Small intestine (tissue), 7 donors: ENCODE measurements at regions not wholly inside any gene's neighbourhood (a gene's known extent, or its start where the extent isn't known, plus 50 kb on each side); places are given as distances from the start of the nearest gene placed in this dataset.
"Not testable (repeated sequence)": the region's sequence is repeated elsewhere in the genome, so short reads cannot be mapped to it uniquely, and the experiment has no call there.

ENCODE experiments used
- DNase-seq, 2 donors: peaks; one replicate each; pipeline versions ENCODE4 v3.0.0 to v3.0.0-alpha.2; 2013
- FAIRE-seq: peaks from 2 replicates; lab custom pipeline; 2012; peaks lifted over from hg19 to GRCh38; lab: Jason Lieb, UNC
- H3K27ac ChIP-seq, 3 donors: one replicate each; pipeline ENCODE4 v1.5.1; 2013; ENCODE audit warnings: low read length in 2 of 3, mild to moderate bottlenecking in 2 of 3, control low read depth in 1 of 3, inconsistent platforms in 1 of 3, low read depth in 1 of 3, moderate library complexity in 1 of 3
- H3K27me3 ChIP-seq, 3 donors: one replicate each; pipeline ENCODE4 v1.6.1; 2013; ENCODE audit warnings: low read length in 3 of 3, inconsistent platforms in 1 of 3; ENCODE audit not compliant: control insufficient read depth in 3 of 3, insufficient read depth in 3 of 3
- H3K36me3 ChIP-seq, 3 donors: one replicate each; pipeline ENCODE4 v1.6.1; 2013; ENCODE audit warnings: low read length in 3 of 3, inconsistent platforms in 1 of 3, low read depth in 1 of 3, mild to moderate bottlenecking in 1 of 3, moderate library complexity in 1 of 3; ENCODE audit not compliant: control insufficient read depth in 3 of 3, insufficient read depth in 2 of 3
- H3K4me1 ChIP-seq, 3 donors: one replicate each; pipeline ENCODE4 v1.6.1; 2013; ENCODE audit warnings: low read length in 2 of 3, inconsistent platforms in 1 of 3, low read depth in 1 of 3, mild to moderate bottlenecking in 1 of 3, moderate library complexity in 1 of 3; ENCODE audit not compliant: control insufficient read depth in 3 of 3, insufficient read depth in 2 of 3
- H3K4me3 ChIP-seq, 3 donors: one replicate each; pipeline ENCODE4 v1.5.1; 2013; ENCODE audit warnings: low read length in 3 of 3, control low read depth in 1 of 3, inconsistent platforms in 1 of 3, low read depth in 1 of 3, mild to moderate bottlenecking in 1 of 3, moderate library complexity in 1 of 3
- H3K9me3 ChIP-seq, 2 donors: one replicate each; pipeline ENCODE4 v1.6.1; 2013; ENCODE audit warnings: low read depth in 1 of 2, low read length in 1 of 2; ENCODE audit not compliant: control insufficient read depth in 2 of 2, insufficient read depth in 1 of 2
- WGBS, 3 donors: extraction: QIAGEN DNeasy Blood & Tissue Kit; methylation state at CpG; one replicate each; pipeline ENCODE4 v1.1.7; 2013; 5-methylcytosine and 5-hydroxymethylcytosine counted together
- donor health status: healthy with polysubstance abuse.
- donor health status: control.
- donor health status: control.
- donor health status: Bipolar disorder and iron deficiency.
- donor health status: healthy.

- no peak for FAIRE-seq
These were observed 298.4 kb upstream of the LUZP2 start for GRCh38 chr11:24198481-24198880.

GRCh38 chr11:24199461-24199860 is 297.4 kb upstream of the LUZP2 start:
- no peak overlapping the region for H3K4me3 ChIP-seq
- FAIRE-seq: no peak
- H3K36me3 ChIP-seq: no peaks in the 10 kb centered on the region
- H3K27ac ChIP-seq: no peak overlapping the region
- no peaks in the 10 kb centered on the region for H3K9me3 ChIP-seq
- 71 to 83% (median 82%) methylated on average over 1 of the region's 1 CpG for WGBS, 3 donors
- DNase-seq: no peak
- no peaks in the 10 kb centered on the region for H3K27me3 ChIP-seq
- no peaks in the 10 kb centered on the region for H3K4me1 ChIP-seq

More at GRCh38 chr11:24198481-24198880, 298.4 kb upstream of the LUZP2 start:
- H3K4me3 ChIP-seq: no peak overlapping the region
- H3K27ac ChIP-seq: no peak overlapping the region
- WGBS, 3 donors: 85 to 90% (median 86%) methylated on average over 5 of the region's 5 CpGs
- no peaks in the 10 kb centered on the region for H3K27me3 ChIP-seq
- no peak for DNase-seq
- H3K36me3 ChIP-seq: no peaks in the 10 kb centered on the region
- H3K9me3 ChIP-seq: no peaks in the 10 kb centered on the region
- H3K4me1 ChIP-seq: no peaks in the 10 kb centered on the region

- Histone ChIP-seq H3K9me3 (no peaks in the 10 kb centered on the region), H3K27ac (no peak overlapping the region), H3K4me1 (no peaks in the 10 kb centered on the region), H3K36me3 (no peaks in the 10 kb centered on the region), H3K27me3 (no peaks in the 10 kb centered on the region), H3K4me3 (no peak overlapping the region)
- FAIRE-seq (no peak), DNase-seq (no peak)
- 80 to 85% (median 81%) methylated on average over 2 of the region's 2 CpGs for WGBS, 3 donors
These were observed 290.8 kb upstream of the LUZP2 start for GRCh38 chr11:24206030-24206429.

GRCh38 chr11:24206511-24206910 is 290.3 kb upstream of the LUZP2 start:
- Histone ChIP-seq H3K36me3 (no peaks in the 10 kb centered on the region), H3K27me3 (no peaks in the 10 kb centered on the region), H3K27ac (no peak overlapping the region), H3K4me1 (no peaks in the 10 kb centered on the region), H3K4me3 (no peak overlapping the region), H3K9me3 (no peaks in the 10 kb centered on the region)
- DNase-seq (no peak), FAIRE-seq (no peak)
- WGBS, 3 donors: 51 to 73% (median 57%) methylated on average over 1 of the region's 1 CpG

GRCh38 chr11:24216488-24216887 is 280.4 kb upstream of the LUZP2 start:
- Histone ChIP-seq H3K27me3 (no peaks in the 10 kb centered on the region), H3K9me3 (no peaks in the 10 kb centered on the region), H3K36me3 (no peaks in the 10 kb centered on the region), H3K4me1 (no peaks in the 10 kb centered on the region), H3K4me3 (no peak overlapping the region), H3K27ac (no peak overlapping the region)
- 16 to 34% (median 19%) methylated on average over 1 of the region's 1 CpG for WGBS, 3 donors
- no peak for DNase-seq
- no peak for FAIRE-seq

GRCh38 chr11:24217319-24217718 is 279.5 kb upstream of the LUZP2 start:
- H3K27ac ChIP-seq, H3K4me3 ChIP-seq, FAIRE-seq, H3K27me3 ChIP-seq, H3K36me3 ChIP-seq, H3K4me1 ChIP-seq, DNase-seq, H3K9me3 ChIP-seq: not testable (repeated sequence)
- 83 to 89% (median 84%) methylated on average over 11 of the region's 11 CpGs for WGBS, 3 donors

GRCh38 chr11:24225501-24225900 is 271.4 kb upstream of the LUZP2 start:
- Histone ChIP-seq H3K9me3 (no peaks in the 10 kb centered on the region), H3K36me3 (no peaks in the 10 kb centered on the region), H3K4me3 (no peak overlapping the region), H3K4me1 (no peaks in the 10 kb centered on the region), H3K27ac (no peak overlapping the region), H3K27me3 (no peaks in the 10 kb centered on the region)
- 41 to 50% (median 46%) methylated on average over 1 of the region's 1 CpG for WGBS, 3 donors
- no peak for DNase-seq
- no peak for FAIRE-seq

- FAIRE-seq: no peak
- 27 to 34% (median 33%) methylated on average over 1 of the region's 1 CpG for WGBS, 3 donors
These were observed 270.2 kb upstream of the LUZP2 start for GRCh38 chr11:24226606-24227005.

GRCh38 chr11:24233041-24233440 is 263.8 kb upstream of the LUZP2 start:
- Histone ChIP-seq H3K27ac (no peak overlapping the region), H3K36me3 (no peaks in the 10 kb centered on the region), H3K4me1 (no peaks in the 10 kb centered on the region), H3K4me3 (no peak overlapping the region), H3K9me3 (no peaks in the 10 kb centered on the region), H3K27me3 (no peaks in the 10 kb centered on the region)
- no peak for DNase-seq
- 82 to 91% (median 88%) methylated on average over 1 of the region's 1 CpG for WGBS, 3 donors
- no peak for FAIRE-seq

More at GRCh38 chr11:24226606-24227005, 270.2 kb upstream of the LUZP2 start:
- H3K27me3 ChIP-seq: no peaks in the 10 kb centered on the region
- H3K36me3 ChIP-seq: no peaks in the 10 kb centered on the region
- no peak overlapping the region for H3K27ac ChIP-seq
- no peak for DNase-seq
- H3K4me3 ChIP-seq: no peak overlapping the region
- no peaks in the 10 kb centered on the region for H3K9me3 ChIP-seq
- H3K4me1 ChIP-seq: no peaks in the 10 kb centered on the region
